HG03159 (cell line): ENCODE measurements at regions not wholly inside any gene's neighbourhood (a gene's known extent, or its start where the extent isn't known, plus 50 kb on each side); places are given as distances from the start of the nearest gene placed in this dataset.

Source experiments
- ATAC-seq: cut with Tn5 transposase; IDR thresholded peaks from one replicate; pipeline ENCODE4 v1.9.1; 2021; ENCODE audit warnings: mild to moderate bottlenecking, moderate library complexity; ENCODE audit not compliant: unreplicated experiment

DNA sequence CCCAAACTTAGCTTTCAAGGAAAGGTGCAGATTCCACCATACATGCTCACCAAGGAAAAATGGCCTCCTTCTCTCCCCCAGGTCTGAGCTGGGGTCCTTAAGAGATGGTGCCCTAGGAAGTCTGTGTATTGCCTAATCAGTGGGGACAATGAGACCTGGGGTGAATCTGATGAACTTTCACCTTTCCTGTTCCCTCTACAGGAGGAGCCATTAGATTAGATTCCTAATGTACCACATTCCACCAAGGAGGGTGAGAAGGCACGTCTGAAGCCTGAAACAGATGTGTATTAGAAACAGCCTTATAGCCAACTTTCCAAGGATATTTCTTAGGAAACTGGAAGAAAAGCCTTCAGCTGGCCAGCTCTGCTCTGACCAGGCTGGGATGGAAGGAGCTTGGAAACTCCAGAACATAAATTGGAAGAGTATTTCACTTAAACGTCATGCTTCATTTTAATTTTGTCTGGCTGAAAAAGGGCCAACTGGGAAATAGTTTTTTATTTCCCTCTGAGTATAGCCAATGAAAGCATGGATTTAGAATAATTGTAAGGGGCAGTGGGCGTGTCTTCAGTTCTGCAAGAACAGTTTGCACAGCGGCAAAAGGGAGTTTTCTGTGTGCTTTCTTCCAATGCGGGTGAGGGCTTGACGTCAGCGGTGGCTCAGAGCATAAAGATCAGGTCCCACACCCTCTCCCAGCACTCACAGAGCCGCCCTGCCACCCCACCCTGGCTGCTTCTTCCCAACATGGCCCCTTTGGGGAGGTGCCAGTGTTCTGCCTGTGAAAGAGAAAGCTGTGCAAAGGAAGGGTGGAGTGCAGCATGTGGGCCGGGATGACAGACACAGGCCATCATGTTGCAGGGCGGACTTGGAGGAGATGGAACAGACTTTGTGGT, 210.9 kb downstream of the ESM1 start:
- no peak for ATAC-seq

DNA sequence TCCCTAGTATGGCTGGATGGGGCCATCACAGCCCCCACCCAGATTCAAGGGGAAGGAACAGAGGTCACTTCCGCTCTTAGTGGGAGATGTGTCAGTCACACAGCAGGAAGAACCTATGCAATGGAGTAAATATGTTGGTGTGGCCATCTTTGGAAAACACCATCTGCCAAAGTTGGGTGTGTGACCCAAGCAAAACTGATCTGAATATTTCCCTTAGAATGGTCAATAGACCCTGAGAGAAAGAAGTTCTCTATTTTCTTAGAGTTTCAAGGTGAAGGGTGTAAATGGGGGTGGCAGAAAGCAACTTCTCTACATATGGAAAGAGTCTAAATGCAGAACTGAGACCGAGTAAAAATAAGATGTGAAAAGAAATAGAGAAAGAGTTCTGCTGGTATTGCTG, 212.7 kb downstream of the ESM1 start:
- no peak for ATAC-seq

DNA sequence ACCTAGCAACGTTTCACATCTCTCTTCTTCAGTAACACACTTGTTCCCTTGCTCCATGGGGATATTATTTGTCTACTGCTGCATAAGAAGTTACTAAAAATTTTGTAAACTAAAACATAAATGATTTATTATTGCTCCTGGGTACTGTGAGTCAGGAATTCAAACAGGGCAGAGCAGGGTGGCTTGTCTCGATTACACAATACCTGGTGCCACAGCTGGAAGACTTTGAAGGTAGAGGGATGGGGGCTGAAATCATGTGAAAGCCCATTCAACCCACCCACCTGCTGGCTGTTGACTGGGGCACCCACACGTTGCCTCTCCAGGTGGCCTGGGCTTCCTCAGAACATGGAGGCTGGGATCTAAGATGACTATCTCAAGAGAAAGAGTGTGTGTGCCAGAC, 213.2 kb downstream of the ESM1 start:
- ATAC-seq, result no peak

DNA sequence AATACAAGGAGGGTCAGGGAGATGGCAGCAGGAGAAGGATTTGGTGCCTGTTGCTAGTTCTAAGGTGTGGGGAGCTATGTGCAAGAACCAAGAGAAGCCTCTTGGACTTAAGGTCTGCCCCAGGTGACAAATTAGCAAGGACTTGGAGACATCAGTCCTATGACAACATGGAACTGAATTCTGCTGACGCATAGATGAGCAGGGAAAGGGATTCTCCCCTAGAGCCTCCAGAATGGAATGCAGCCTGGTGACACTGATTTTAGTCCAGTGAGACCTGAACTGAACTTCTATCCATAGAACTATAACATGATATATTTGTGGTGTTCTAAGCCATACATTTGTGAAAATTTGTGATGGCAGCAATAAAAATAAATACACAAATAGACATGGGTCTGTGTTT, 215.6 kb downstream of the ESM1 start:
- ATAC-seq, result no peak

GRCh38 chr5:54769072-54769471, 216.3 kb downstream of the ESM1 start:
- ATAC-seq, result no peak

DNA sequence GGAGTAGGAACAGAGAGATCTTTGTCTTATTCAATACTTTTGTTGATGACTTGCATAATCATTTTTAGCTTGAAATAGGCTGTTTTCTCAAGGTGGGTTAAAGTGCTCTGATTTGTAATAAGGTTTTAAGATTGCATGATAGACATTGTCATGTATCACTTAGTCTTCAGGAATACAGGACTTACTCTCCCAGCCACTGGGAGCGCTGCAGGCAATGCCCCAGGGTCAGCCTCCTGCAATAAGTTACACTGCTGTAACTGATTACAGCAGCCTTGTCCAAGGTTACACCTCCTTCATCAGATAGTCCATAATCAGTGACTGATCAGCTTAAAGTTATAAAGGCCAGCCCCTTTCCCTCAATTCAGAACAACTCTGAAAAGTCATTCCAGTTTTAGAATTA, 218.6 kb downstream of the ESM1 start:
- ATAC-seq, result no peak

GRCh38 chr5:54765165-54766028, 220.0 kb downstream of the ESM1 start:
- ATAC-seq, result no peak

DNA sequence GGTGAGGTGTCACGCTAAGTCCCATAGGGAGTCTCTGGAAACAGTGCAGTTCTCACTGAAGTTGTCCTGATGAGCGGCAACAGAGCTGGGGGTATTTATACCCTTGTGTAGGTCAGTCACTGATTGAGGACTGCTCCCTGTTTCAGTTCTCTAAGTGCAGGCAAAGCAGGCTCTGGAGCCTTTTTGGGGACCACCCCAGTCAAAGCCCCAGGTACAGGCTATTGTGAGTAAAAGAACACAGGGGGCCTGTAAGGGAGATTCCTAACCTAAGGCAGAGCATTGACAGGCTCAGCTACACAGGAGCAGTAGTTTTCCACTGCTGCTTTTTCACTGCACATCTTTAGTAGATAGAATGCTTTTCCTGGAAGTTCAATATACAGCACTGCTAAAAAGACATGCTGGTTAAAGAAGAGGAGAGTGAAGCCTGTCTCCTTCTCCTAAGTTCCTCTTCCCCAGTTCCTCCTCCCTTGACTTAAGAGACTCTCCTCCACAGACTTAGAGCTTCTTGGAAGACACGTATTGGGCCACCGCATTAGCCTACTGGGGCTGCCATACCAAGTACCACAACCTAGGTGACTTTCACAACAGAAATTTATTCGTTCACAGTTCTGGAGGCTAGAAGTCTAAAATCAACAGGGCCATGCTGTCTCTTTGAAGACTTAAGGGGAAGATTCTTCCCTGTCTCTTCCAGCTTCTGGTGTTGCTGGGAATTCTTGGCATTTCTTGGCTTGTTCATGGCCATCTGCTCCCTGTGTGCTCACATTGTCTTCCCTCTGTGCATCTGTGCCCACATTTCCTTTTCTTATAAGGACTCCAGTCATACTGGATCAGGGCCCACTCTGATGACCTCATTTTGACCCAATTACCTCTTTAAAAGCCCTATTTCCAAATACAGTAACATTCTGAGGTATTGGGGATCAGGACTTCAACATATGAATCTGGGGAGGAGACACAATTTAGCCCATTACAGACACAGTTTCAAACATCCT, 221.0 kb downstream of the ESM1 start:
- no peak for ATAC-seq

DNA sequence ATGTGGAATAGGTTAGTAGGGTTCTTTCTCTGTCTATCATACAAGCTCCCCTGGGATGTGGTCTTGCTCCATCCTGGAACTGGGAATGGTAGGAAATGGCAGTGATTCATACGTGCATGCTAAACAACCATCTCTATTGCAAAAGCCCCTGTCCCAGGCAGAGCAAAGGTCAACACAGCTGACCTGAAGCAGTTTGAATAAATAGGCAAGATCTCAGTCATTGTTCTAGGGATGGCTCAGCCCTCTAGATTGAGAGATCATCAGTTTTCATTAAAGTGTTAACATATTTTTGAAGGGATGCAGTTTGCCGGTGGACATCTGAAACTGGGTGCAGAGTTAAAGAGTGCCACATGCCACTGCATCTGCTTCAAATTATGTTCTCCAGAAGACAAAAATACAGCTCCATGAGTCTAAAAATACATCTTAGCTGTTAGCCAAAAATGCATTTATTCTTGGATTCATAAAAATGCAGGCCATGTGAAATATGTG, 224.1 kb downstream of the ESM1 start:
- no peak for ATAC-seq

- no peak for ATAC-seq
Measured at GRCh38 chr5:54760182-54760935, 225.0 kb downstream of the ESM1 start.

DNA sequence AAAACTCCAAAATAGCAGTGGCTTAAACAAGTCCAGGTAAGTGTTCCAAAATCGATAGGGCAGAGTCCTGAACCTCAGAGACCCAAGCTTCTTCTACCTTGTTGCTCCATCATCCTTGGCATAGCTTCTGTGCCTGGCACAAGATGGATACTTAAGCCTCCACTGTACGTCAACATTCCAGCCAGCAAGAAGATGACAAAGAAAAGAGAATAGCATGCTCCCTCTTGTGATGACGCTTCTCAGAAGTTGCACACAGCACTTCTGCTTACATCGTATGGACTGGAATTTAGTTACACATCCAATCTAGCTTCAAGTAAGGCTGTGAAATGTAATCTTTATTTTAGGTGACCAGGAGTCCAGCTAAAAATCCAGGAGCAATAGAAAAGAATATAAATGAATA, 227.4 kb downstream of the ESM1 start:
- ATAC-seq, result no peak

GRCh38 chr5:54757541-54757940, 227.9 kb downstream of the ESM1 start:
- no peak for ATAC-seq

- no peak for ATAC-seq
Measured at GRCh38 chr5:54756796-54757402, 228.5 kb downstream of the ESM1 start.

- no peak for ATAC-seq
Measured at GRCh38 chr5:54756301-54756700, 229.1 kb downstream of the ESM1 start.

- ATAC-seq, result no peak
Measured at GRCh38 chr5:54754878-54755277, 230.5 kb downstream of the ESM1 start.

DNA sequence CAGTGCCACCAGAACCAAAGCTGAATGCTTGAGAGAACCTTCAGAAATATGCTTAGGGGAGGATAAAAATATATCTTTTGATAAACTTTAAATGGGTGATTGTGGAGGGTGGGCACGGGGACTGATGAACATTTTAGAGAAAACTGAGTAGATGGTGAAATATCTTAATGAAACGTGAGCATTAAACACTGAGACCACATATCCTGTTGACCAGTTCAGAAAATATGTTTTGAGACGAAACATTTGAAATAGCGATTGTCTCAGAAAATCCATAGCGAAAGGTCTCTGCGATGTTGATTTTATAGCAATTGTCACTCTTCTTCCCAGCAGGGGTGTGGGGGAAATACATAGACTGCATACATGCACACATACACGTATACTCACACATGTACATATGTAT, 231.0 kb downstream of the ESM1 start:
- ATAC-seq, result no peak

- no peak for ATAC-seq
Measured at GRCh38 chr5:54753753-54754152, 231.6 kb downstream of the ESM1 start.

DNA sequence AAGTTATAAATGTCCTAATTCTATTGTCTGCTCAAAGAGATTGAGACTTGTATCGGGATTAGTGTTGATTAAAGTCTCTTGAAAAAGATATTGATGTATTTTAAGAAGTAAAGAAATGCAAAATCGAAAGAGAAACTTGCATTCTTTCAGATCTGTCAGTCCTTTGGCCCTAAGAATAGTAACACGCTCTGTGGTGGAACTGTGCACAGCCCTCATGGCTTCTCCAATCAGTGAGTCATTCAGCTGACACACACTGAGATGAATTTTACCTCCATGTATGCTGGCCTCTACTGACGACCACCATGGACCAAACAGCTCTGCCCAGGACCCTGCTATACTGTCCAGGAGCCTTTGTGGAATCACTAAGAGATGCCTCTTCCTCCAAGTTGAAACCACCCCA, 232.4 kb downstream of the ESM1 start:
- peak; percentile 92 for ATAC-seq

- ATAC-seq, result no peak
Measured at GRCh38 chr5:54748527-54748926, 231.0 kb downstream of the SNX18 start.
